Middle frontal gyrus (tissue), 1 donor: ENCODE measurements at regions not wholly inside any gene's neighbourhood (a gene's known extent, or its start where the extent isn't known, plus 50 kb on each side); places are given as distances from the start of the nearest gene placed in this dataset.

Source experiments
- DNase-seq: peaks from one replicate; pipeline ENCODE4 v3.0.0-alpha.2; 2015; ENCODE audit warnings: low spot score; ENCODE audit errors: extremely low spot score

- DNase-seq, result no peak
These were observed 2047.9 kb downstream of the ARAP2 start for GRCh38 chr4:34196375-34196774.

GRCh38 chr4:34198966-34199365 lies 2045.3 kb downstream of the ARAP2 start:
- DNase-seq, result no peak

- DNase-seq, result no peak
These were observed 2043.8 kb downstream of the ARAP2 start for GRCh38 chr4:34200535-34200934.

GRCh38 chr4:34202154-34202553 lies 2042.2 kb downstream of the ARAP2 start:
- DNase-seq, result no peak

- no peak for DNase-seq
These were observed 2023.7 kb downstream of the ARAP2 start for GRCh38 chr4:34220601-34221000.

- DNase-seq, result no peak
These were observed 2022.3 kb downstream of the ARAP2 start for GRCh38 chr4:34221986-34222385.

GRCh38 chr4:34236118-34236517 lies 2008.2 kb downstream of the ARAP2 start:
- DNase-seq, result no peak

GRCh38 chr4:34245276-34245675 lies 1999.0 kb downstream of the ARAP2 start:
- DNase-seq, result no peak

GRCh38 chr4:34250562-34250961 lies 1993.8 kb downstream of the ARAP2 start:
- DNase-seq, result no peak

GRCh38 chr4:34253239-34253638 lies 1991.1 kb downstream of the ARAP2 start:
- DNase-seq, result no peak

GRCh38 chr4:34258176-34258575 lies 1986.1 kb downstream of the ARAP2 start:
- no peak for DNase-seq

- DNase-seq, result no peak
These were observed 1982.5 kb downstream of the ARAP2 start for GRCh38 chr4:34261799-34262314.

- DNase-seq, result no peak
These were observed 1974.7 kb downstream of the ARAP2 start for GRCh38 chr4:34269613-34270012.

- DNase-seq, result no peak
These were observed 1972.6 kb downstream of the ARAP2 start for GRCh38 chr4:34271479-34272355.

GRCh38 chr4:34279011-34279410 lies 1965.3 kb downstream of the ARAP2 start:
- DNase-seq, result no peak

GRCh38 chr4:34280131-34280530 lies 1964.2 kb downstream of the ARAP2 start:
- no peak for DNase-seq

GRCh38 chr4:34281826-34282225 lies 1962.5 kb downstream of the ARAP2 start:
- DNase-seq, result no peak

GRCh38 chr4:34289489-34289888 lies 1954.8 kb downstream of the ARAP2 start:
- DNase-seq, result no peak

GRCh38 chr4:34289962-34290361 lies 1954.4 kb downstream of the ARAP2 start:
- no peak for DNase-seq

- DNase-seq, result no peak
These were observed 1950.9 kb downstream of the ARAP2 start for GRCh38 chr4:34293459-34293858.

GRCh38 chr4:34309383-34309906 lies 1934.9 kb downstream of the ARAP2 start:
- DNase-seq, result no peak

- DNase-seq, result no peak
These were observed 1925.5 kb downstream of the ARAP2 start for GRCh38 chr4:34318773-34319172.
